ENCODE measurements at regions not wholly inside any gene's neighbourhood (a gene's known extent, or its start where the extent isn't known, plus 50 kb on each side); places are given as distances from the start of the nearest gene placed in this dataset.

DNA sequence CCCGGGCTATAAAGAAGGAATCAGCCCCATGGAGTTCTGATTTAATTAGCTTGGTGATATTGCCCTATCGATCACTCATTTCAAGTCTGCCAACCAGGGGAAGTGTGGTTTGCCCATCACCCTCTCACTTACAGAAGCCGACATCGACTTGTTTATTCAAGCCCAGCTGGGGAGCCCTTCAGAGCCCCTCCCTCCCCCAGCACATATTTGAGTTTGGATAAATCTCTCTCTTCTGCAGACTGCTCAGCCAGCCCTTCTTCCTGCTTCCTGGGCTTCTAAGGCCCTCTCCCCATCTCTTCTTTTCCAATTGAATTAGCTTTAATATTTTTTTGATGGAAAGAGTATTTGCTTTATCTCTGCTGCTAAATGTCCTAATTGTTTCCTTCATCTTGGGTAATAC, 299.0 kb downstream of the MIAT start:
- no peak for TF ChIP-seq CTCF (IDR thresholded peaks at IDR 0.05)
- intact Hi-C loops (cut with DNase I, micrococcal nuclease), result no loop called here
- DNase-seq (no peak), ATAC-seq (no peak)
- Histone ChIP-seq H3K9me3 (no peaks in the 10 kb centered on the region), H3K4me3 (no peak overlapping the region), H3K36me3 (ENCODE audit: low read depth) (no peaks in the 10 kb centered on the region), H3K4me1 (ENCODE audit: low read depth) (no peaks in the 10 kb centered on the region)

- no peak for DNase-seq
- Histone ChIP-seq H3K9me3 (no peaks in the 10 kb centered on the region), H3K36me3 (ENCODE audit: low read depth) (no peaks in the 10 kb centered on the region), H3K4me1 (ENCODE audit: low read depth) (no peaks in the 10 kb centered on the region), H3K4me3 (no peak overlapping the region)
- no peak for ATAC-seq
- intact Hi-C loops (cut with DNase I, micrococcal nuclease), result no loop called here
- TF ChIP-seq CTCF (IDR thresholded peaks at IDR 0.05), result no peak
Observed at GRCh38 chr22:26957176-26957575, 299.8 kb downstream of the MIAT start.

DNA sequence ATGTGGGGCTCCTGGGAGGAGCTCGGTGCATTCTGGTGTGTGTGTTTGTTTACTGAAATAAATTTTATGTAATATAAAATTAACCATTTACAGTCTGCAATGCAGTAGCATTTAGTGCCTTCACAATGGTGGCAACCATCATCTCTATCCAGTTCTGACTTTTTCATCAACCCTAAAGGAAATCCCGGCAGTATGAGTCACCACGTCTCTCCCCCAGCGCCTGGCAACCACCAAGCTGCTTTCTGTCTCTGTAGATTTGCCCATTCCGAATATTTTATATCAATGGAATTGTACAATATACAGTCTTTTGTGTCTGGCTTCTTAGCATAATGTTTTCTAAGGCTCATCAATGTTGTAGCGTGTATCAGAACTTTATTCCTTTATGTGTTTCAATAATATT, 300.5 kb downstream of the MIAT start:
- intact Hi-C loops (cut with DNase I, micrococcal nuclease), result no loop called here
- TF ChIP-seq CTCF (IDR thresholded peaks at IDR 0.05), result no peak
- Histone ChIP-seq H3K9me3 (no peaks in the 10 kb centered on the region), H3K4me1 (ENCODE audit: low read depth) (no peaks in the 10 kb centered on the region), H3K36me3 (ENCODE audit: low read depth) (no peaks in the 10 kb centered on the region), H3K4me3 (no peak overlapping the region)
- DNase-seq (no peak), ATAC-seq (no peak)

- TF ChIP-seq CTCF (IDR thresholded peaks at IDR 0.05), result no peak
- no peaks in the 10 kb centered on the region for H3K4me1 ChIP-seq (ENCODE audit: low read depth)
- no peaks in the 10 kb centered on the region for H3K9me3 ChIP-seq
- DNase-seq, result no peak
- H3K4me3 ChIP-seq, result no peak overlapping the region
- no peak for ATAC-seq
- intact Hi-C loops (cut with DNase I, micrococcal nuclease), result no loop called here
- no peaks in the 10 kb centered on the region for H3K36me3 ChIP-seq (ENCODE audit: low read depth)
Observed at GRCh38 chr22:26958378-26958777, 301.0 kb downstream of the MIAT start.

DNA sequence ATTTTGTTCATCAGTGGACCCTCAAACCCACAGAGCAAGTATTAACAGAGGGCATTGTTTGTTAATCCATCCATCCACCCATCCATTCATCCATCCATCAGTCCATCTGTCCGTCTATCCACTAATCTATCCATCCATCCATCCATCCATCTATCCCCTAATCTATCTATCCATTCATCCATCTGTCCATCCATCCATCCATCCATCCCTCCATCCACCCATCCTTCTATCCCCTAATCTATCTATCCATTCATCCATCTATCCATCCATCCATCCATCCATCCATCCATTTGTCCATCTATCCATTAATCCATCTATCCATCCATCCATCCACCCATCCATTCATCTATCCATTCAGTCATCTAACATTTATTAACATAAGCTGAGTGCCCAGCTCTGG, 307.3 kb downstream of the MIAT start:
- intact Hi-C loops (cut with DNase I, micrococcal nuclease), result no loop called here
- no peak for TF ChIP-seq CTCF (IDR thresholded peaks at IDR 0.05)
- H3K4me3 ChIP-seq, result no peak overlapping the region
- H3K4me1 ChIP-seq (ENCODE audit: low read depth), result no peaks in the 10 kb centered on the region
- no peak for DNase-seq
- no peaks in the 10 kb centered on the region for H3K9me3 ChIP-seq
- H3K36me3 ChIP-seq (ENCODE audit: low read depth), result no peaks in the 10 kb centered on the region
- ATAC-seq, result no peak

- ATAC-seq, result no peak
- Histone ChIP-seq H3K36me3 (ENCODE audit: low read depth) (no peaks in the 10 kb centered on the region), H3K4me1 (ENCODE audit: low read depth) (no peaks in the 10 kb centered on the region), H3K9me3 (no peaks in the 10 kb centered on the region), H3K4me3 (no peak overlapping the region)
- TF ChIP-seq CTCF (IDR thresholded peaks at IDR 0.05), result no peak
- intact Hi-C loops (cut with DNase I, micrococcal nuclease), result no loop called here
- no peak for DNase-seq
Observed at GRCh38 chr22:26967282-26967681, 309.9 kb downstream of the MIAT start.
